ENCODE measurements at regions not wholly inside any gene's neighbourhood (a gene's known extent, or its start where the extent isn't known, plus 50 kb on each side); places are given as distances from the start of the nearest gene placed in this dataset.

DNA sequence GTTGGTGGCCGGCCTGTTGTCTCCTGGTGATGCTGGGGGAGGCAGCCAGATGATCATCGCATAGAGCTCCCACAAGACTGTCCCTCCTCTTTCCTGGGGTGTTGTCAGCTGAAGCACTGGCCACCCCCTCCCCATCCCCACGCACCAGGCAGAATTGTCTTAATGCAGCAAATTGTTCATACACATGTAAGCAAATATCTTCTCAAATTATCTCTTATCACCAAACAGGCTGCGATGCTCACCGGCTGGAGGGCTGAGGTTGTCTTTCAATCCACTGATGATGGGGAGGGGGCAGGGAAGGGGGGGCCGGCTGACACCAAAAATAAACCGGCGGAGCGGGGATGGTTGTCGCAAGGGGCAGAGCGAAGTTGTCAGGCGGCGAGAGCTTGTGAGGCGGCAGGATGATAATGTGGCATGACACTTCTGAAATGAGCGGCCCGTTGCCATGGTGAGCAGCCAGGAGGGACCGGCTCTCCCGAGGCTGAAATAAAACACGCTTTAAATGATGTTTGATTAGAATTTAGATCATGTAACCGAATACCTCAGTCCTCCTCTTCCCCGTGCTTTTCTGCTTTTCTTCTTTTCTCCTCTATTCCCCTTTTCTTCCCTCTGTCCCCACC, 59.8 kb downstream of the MRM1 start:
- Histone ChIP-seq H3K4me3 (no peak overlapping the region), H3K36me3 (no peaks in the 10 kb centered on the region), H3K9me3 (no peaks in the 10 kb centered on the region), H3K27me3 (no peaks in the 10 kb centered on the region)
- no peak for DNase-seq

DNA sequence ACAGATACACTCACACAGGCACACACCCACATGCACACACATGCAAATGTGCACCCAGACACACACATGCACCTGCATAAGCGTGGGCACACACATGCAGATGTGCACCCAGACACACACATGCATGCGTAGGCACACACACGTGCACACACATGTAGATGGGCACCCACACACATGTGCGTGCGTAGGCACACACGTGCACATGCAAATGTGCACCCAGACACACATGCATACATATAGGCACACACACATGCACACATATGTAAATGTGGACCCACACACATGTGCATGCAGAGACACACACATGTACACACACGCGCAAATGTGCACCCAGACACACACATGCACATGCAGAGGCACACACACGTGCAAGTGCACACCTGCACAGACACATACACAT, 60.3 kb downstream of the MRM1 start:
- H3K27me3 ChIP-seq, result no peaks in the 10 kb centered on the region
- H3K4me3 ChIP-seq, result no peak overlapping the region

DNA sequence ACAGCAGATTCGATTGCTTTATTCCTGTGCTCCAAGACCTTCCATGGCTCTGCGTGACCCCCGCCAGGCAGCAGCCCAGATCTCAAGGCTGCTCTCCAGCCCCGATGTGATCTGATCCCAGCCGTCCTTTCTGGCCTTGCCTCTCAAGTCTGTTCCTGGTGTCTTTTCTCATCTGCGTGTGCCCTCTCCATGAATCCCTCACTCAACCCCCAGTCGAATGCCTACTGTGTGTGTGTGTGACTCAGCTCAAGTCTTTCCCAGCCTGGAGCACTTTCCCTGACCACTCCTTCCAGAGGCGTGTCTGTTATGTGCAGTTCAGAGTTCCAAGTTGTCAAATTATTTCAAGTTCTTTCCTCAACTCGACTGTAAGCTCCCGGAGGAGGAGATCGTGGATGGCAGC, 64.0 kb downstream of the MRM1 start:
- no peaks in the 10 kb centered on the region for H3K36me3 ChIP-seq
- no peaks in the 10 kb centered on the region for H3K9me3 ChIP-seq
- H3K27me3 ChIP-seq, result no peaks in the 10 kb centered on the region
- peak; percentile 59 for DNase-seq
- H3K4me3 ChIP-seq, result no peak overlapping the region

More for the DNA sequence above, 60.3 kb downstream of the MRM1 start:
- no peaks in the 10 kb centered on the region for H3K9me3 ChIP-seq
- no peaks in the 10 kb centered on the region for H3K36me3 ChIP-seq
- no peak for DNase-seq

DNA sequence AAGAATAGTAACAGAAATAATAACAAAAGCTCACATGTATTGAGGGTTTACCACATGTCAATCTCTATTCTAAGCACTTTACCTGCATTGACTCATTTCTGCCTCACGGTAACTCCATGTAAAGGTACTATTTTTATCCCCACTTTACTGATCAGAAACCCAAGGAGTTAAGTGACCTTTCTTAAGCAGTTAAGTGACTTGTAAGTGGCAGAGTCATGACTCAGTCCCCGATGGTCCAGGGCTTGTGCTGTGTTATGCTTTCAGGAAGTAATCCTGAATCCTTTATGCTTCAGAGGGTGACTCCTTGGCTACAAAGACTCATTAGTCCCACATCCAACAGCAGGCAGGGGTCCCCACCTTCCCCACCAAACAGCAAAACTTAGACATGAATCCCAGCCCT, 66.5 kb downstream of the MRM1 start:
- no peaks in the 10 kb centered on the region for H3K27me3 ChIP-seq
- H3K36me3 ChIP-seq, result no peaks in the 10 kb centered on the region
- no peaks in the 10 kb centered on the region for H3K9me3 ChIP-seq
- no peak for DNase-seq
- H3K4me3 ChIP-seq, result no peak overlapping the region

DNA sequence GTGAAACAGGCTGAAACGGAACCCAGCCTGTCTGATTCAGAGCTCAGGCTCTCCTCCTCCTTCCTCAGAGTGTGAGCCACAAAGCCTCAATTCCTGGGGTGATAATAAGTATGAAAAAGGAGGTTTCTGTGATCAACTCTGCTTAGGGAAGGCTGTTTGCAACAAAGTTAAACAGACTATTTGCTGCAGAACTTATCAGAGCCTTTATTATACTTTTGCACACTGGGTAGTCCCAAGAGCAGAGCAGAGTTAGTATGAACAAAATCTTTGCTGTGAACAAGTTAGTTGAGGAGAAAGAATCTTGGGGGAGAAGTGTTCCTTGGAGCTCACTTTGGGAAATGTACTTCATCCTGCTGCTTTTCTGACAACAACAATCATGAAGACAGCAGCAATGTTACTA, 67.4 kb downstream of the MRM1 start:
- Histone ChIP-seq H3K4me3 (no peak overlapping the region), H3K36me3 (no peaks in the 10 kb centered on the region), H3K27me3 (no peaks in the 10 kb centered on the region), H3K9me3 (no peaks in the 10 kb centered on the region)
- no peak for DNase-seq

DNA sequence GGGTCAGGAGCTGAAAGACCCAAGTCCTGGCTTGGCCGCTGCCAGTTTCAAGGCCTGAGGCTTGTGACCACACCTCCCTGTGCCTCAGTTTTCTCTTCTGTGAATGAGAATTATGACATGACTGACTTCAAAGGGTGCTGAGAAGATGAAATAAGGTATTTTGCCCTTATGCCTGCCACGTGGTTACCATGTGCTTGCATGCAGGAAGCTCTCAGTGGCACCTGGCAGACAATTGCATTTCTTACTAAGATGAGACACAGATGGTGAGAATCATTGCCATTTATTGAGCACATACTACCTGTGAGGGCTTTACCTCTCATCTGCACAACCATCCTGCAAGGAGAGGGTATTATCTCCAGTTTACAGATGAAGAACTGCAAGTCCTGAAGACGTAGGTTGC, 69.8 kb downstream of the MRM1 start:
- DNase-seq, result no peak
- no peak overlapping the region for H3K4me3 ChIP-seq
- H3K27me3 ChIP-seq, result no peaks in the 10 kb centered on the region
- no peaks in the 10 kb centered on the region for H3K36me3 ChIP-seq
- no peaks in the 10 kb centered on the region for H3K9me3 ChIP-seq

DNA sequence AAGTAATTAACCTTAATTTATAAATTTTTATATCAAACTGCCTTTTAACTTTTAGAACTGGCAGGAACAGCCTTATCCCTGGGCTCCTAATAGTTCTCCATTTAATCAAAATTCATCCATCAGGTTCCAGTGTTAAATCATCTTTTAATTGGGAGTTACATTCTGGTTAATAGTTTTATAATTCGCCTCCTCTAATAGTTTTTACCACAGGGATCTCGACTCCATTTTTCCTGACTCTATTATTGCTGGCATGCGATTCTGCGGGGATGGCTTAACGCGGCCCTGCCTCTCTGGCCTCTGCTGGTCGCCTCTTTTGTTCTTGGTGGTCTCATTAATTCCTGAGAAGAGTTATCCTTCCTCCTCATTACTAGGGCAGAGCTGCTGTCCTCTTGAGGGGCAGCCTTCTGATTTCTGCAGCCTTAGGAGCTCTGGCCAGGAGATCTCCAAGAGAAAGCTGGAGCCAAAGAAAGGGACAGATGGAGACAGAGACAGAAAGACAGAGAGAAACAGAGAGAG, 71.1 kb downstream of the MRM1 start:
- H3K9me3 ChIP-seq, result no peaks in the 10 kb centered on the region
- no peak for DNase-seq
- H3K27me3 ChIP-seq, result no peaks in the 10 kb centered on the region
- H3K36me3 ChIP-seq, result no peaks in the 10 kb centered on the region
- H3K4me3 ChIP-seq, result no peak overlapping the region

DNA sequence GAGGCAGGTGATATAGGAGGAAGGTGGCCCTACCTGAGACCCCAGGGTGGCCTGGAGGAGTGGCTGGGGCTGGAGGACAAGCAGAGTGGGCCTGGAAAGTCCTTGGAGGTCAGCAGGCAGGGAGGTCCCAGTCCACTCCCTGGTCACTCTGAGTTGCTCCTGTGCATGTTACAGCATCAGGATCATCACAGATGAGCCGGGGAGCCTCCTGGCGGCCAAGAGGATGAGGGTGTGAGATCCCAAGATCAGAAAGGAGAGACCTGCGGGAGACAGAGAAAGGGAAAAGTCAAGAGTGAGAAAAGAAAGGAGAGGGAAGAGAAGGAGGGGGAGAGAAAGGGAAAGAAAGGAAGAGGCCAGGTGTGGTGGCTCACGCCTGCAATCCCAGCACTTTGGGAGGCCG, 71.7 kb downstream of the MRM1 start:
- no peak overlapping the region for H3K4me3 ChIP-seq
- H3K9me3 ChIP-seq, result no peaks in the 10 kb centered on the region
- no peak for DNase-seq
- no peaks in the 10 kb centered on the region for H3K27me3 ChIP-seq
- H3K36me3 ChIP-seq, result no peaks in the 10 kb centered on the region

DNA sequence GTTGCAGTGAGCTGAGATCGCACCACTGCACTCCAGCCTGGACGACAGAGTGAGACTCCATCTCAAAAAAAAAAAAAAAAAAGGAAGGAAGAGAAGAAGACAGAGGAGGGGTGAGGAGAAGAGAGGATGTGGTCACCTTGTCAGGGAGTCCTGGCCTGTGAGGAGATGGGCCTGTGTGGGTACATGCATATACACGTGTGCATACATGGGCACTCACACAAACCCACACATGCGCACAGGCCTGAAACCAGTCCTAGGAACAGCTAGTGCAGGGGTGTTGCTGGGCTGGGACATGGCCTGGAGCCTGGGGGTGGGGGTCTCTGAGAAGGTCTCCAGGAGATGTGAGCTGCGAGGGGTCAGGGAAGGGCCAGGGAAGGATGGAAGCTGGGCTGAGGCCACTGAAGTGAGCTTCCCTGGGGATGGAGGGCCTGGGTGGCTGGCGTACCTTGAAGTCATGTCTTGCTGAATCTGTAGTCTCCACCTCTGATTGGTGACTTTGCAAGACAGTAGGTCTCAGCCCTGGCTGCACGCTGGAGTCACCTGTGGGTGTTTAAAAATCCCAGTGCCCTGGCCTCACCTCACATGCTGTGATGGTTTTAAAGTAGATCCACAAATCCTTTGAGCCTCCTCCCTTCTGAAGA, 72.4 kb downstream of the MRM1 start:
- H3K9me3 ChIP-seq, result no peaks in the 10 kb centered on the region
- no peaks in the 10 kb centered on the region for H3K27me3 ChIP-seq
- no peak for DNase-seq
- H3K4me3 ChIP-seq, result no peak overlapping the region
- H3K36me3 ChIP-seq, result no peaks in the 10 kb centered on the region

DNA sequence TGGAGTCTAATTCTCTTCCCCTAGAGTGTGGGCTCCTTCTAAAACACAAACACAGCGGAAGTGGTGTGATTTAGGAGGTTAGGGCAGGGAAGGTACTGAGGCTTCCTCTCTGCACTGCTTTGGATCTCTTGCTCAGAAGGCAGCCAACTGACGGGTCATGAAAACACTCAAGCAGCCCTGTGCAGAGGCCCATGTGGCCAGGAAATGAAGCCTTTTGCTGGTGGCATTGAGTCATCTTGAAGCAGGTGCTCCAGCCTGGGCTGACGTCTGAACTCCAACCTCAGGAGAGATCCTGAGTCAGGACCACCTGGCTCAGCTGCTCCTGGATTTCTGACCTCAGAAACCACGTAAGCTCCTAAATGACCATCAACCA, 72.9 kb downstream of the MRM1 start:
- no peak for DNase-seq

DNA sequence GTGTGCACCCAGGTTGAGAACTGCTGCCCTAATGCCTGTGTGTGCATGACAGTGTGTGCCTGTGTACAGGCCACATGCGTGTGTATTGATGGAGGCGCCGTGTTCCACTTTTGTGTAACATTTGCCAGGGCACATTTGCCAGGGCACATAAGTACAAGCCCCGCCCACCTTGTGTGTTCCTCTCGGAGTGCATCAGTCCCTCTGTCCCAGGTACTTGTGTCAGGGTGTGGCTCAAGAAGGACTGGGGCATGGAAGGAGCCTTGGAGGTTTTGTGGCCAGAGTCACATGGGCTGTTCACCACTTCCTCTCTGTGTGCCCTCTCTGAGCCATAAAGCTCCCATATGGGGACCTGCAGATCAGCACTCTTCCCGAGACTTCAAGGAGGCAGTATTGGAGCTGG, 73.9 kb downstream of the MRM1 start:
- no peak overlapping the region for H3K4me3 ChIP-seq
- H3K9me3 ChIP-seq, result no peaks in the 10 kb centered on the region
- H3K27me3 ChIP-seq, result no peaks in the 10 kb centered on the region
- no peak for DNase-seq
- H3K36me3 ChIP-seq, result no peaks in the 10 kb centered on the region

More for the DNA sequence above, 72.9 kb downstream of the MRM1 start:
- Histone ChIP-seq H3K4me3 (no peak overlapping the region), H3K27me3 (no peaks in the 10 kb centered on the region), H3K36me3 (no peaks in the 10 kb centered on the region), H3K9me3 (no peaks in the 10 kb centered on the region)

DNA sequence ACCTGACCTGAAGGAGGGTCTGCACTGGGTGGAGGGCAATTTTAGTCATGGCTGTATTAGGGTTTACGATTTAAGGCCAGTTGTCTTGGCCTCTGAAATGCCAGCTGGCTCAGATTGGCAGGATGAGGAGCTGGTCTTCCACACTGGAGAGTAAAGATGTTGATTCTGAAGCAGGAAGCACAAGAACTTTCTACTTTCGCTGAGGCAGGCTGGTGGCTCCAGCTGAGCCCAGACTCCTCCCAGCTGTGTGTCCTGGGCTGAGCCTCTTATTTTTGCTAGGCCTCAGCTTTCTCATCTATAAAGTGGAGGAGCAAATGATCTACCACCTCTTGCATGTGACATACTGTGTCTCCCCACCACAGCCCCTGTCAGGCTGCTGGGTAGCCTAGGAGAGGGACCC, 74.4 kb downstream of the MRM1 start:
- DNase-seq, result no peak
- Histone ChIP-seq H3K27me3 (no peaks in the 10 kb centered on the region), H3K36me3 (no peaks in the 10 kb centered on the region), H3K4me3 (no peak overlapping the region), H3K9me3 (no peaks in the 10 kb centered on the region)

DNA sequence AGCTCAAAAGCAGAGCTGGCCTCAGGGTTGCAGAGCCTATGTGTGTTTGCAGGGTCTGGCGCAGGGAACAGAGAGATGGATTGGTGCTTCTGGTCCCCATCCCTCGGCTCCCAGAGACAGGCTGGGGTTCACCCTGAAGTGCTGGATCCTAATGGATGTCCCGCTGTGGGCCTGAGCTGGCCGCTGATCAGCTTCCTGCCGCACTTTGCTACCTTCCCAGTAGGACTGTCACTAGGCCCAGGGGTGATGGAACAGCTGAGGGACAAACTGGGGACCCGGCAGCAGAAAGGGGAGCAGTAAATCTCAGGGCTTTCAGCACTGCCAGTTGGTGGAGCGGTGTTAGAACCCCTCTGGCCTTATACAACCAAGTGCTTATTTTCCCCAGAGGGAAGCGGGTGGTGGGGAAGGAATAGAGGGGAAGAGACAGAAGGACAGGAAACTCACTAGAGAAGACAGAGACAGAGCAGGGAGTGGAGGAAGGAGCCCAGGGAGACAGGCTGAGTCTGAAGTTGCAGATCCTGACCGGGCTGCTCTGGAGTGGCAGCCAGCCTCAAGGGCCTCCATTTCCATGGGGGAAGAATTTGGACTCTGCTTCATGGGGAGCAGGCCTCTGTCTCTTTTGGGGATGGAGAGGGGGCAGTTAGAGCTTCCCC, 78.6 kb downstream of the MRM1 start:
- Histone ChIP-seq H3K4me3 (no peak overlapping the region), H3K9me3 (no peaks in the 10 kb centered on the region), H3K36me3 (no peaks in the 10 kb centered on the region), H3K27me3 (no peaks in the 10 kb centered on the region)
- no peak for DNase-seq

DNA sequence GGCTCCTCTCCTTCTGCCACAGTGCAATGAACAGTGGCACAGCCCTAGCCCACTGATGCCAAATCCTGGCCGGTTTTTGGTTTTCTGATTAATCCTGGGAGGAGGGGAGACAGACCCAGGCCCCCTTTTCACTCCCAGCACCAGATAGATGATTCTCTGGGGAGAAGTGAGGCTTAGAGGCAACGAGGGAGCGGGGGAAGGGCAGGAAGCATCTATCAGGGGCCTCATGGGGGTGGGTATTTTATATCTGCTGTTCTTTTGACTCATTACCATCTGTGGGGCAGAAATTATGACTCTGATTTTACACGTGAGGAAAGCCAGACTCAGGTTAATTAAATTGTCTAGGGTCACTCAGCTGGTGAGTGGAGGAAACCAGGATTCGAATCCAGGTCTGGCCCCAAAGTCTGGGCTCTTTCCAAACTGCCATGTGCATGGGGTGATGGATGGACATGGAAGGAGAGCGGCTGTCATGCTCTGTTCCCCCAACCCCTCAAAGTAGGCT, 79.4 kb downstream of the MRM1 start:
- no peak overlapping the region for H3K4me3 ChIP-seq
- no peaks in the 10 kb centered on the region for H3K27me3 ChIP-seq
- no peaks in the 10 kb centered on the region for H3K36me3 ChIP-seq
- no peak for DNase-seq
- no peaks in the 10 kb centered on the region for H3K9me3 ChIP-seq

DNA sequence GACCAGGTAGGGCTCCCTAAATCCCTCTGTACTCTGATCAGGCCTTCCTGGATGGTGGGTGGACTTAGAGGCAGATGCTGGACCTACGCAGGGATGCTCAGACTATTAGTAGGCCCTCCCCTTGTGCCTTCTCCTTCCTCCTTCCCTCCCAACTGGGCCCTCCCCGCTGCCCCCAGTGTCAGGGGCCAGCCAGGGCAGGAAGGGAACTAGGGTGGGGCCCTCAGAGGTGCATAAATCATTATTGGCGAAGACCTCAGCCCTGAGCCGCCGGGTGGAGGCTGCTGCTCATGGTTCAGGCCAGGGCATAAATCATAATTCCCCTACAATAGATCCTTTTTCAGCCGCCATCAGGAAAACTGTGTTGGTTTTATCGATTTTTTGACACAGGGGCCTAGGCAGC, 81.4 kb downstream of the MRM1 start:
- Histone ChIP-seq H3K9me3 (no peaks in the 10 kb centered on the region), H3K4me3 (no peak overlapping the region), H3K36me3 (no peaks in the 10 kb centered on the region), H3K27me3 (no peaks in the 10 kb centered on the region)
- DNase-seq, result no peak

DNA sequence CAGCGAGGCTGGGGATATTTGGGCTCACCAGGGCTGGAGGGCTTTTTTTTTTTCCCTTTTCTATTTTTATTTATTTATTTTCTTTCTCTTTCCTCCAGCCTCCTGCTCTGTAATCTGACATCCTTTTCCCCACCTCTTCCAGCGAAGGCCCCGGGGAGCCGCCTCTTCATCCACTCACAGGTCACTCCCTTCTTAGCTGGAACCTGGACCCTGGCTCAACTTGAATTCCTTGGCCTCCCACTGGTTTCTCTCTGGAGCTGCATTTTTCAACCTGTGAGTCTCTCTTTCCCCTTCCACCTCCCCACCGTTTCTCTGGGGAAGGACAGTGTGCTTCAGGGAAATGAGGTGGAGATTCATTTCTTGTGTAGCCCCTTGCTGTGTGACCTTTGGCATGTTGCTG, 82.0 kb downstream of the MRM1 start:
- Histone ChIP-seq H3K36me3 (no peaks in the 10 kb centered on the region), H3K27me3 (no peaks in the 10 kb centered on the region), H3K9me3 (no peaks in the 10 kb centered on the region), H3K4me3 (no peak overlapping the region)
- DNase-seq, result no peak

DNA sequence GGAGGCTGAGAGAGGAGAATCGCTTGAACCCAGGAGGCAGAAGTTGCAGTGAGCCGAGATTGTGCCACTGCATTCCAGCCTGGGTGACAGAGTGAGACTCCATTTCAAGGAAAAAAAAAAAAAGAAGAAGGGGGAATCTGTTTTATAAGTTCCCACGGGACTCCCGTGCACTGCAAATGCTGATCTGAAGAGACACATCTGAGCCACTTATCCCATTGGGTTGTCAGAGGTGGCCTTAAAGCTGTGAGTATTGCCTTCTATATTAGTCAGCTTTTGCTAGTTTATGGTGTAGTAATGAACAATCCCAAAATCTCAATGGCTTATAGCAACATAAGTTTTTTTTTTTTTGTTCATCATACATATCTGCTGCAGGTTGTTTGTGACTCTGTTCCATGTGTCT, 82.8 kb downstream of the MRM1 start:
- no peak overlapping the region for H3K4me3 ChIP-seq
- peaks cover 6% of the 10 kb centered on the region; the same call in 1 of the 2 replicates for H3K27me3 ChIP-seq
- no peaks in the 10 kb centered on the region for H3K9me3 ChIP-seq
- DNase-seq, result no peak
- no peaks in the 10 kb centered on the region for H3K36me3 ChIP-seq

All from MG63 (cell line).